Vagina (tissue), 2 donors: ENCODE measurements at regions not wholly inside any gene's neighbourhood (a gene's known extent, or its start where the extent isn't known, plus 50 kb on each side); places are given as distances from the start of the nearest gene placed in this dataset.

Experiments used
- DNase-seq, 2 donors: peaks; one replicate each; pipeline ENCODE4 v3.0.0-alpha.2; 2017; ENCODE audit errors: extremely low spot score in 2 of 2
- H3K27ac ChIP-seq: fragments of 200-600 bp; sonication (generic); one replicate; pipeline ENCODE4 v1.5.1; 2019
- H3K27me3 ChIP-seq: fragments of 200-600 bp; sonication (generic); one replicate; pipeline ENCODE4 v1.5.1; 2019
- H3K36me3 ChIP-seq, 2 donors: fragments of 200-600 bp; sonication (generic); one replicate each; pipeline ENCODE4 v1.5.1; 2017 to 2019
- H3K4me1 ChIP-seq: fragments of 200-600 bp; sonication (generic); one replicate; pipeline ENCODE4 v1.5.1; 2019
- H3K4me3 ChIP-seq, 2 donors: fragments of 200-600 bp; sonication (generic); 1 replicate in 1 of 2; 2 replicates in 1 of 2; pipeline ENCODE4 v1.5.1; 2016 to 2019
- H3K9me3 ChIP-seq: fragments of 200-600 bp; sonication (generic); one replicate; pipeline ENCODE4 v1.5.1; 2019
- CTCF ChIP-seq, 3 experiments: fragments of 450-650 bp in 2 of 3; fragments of 200-600 bp in 1 of 3; sonication (generic) in 1 of 3; IDR thresholded peaks; one replicate each; pipeline ENCODE4 v1.5.1; 2017 to 2019; ENCODE audit warnings: antibody characterized with exemption in 3 of 3, mild to moderate bottlenecking in 2 of 3, moderate library complexity in 2 of 3
- POLR2A ChIP-seq, 2 donors: fragments of 450-650 bp; IDR thresholded peaks; one replicate each; pipeline ENCODE4 v1.6.1; 2017; ENCODE audit warnings: antibody characterized with exemption in 2 of 2, mild to moderate bottlenecking in 2 of 2, moderate library complexity in 2 of 2
- POLR2AphosphoS5 ChIP-seq, 2 donors: sonication (generic); formaldehyde crosslinking; IDR thresholded peaks; one replicate each; pipeline ENCODE4 v1.9.0; 2017; ENCODE audit warnings: antibody characterized with exemption in 2 of 2, mild to moderate bottlenecking in 2 of 2, low read depth in 1 of 2; ENCODE audit not compliant: insufficient read depth in 1 of 2
- intact Hi-C: fragments of 100-400 bp; cut with DNase I; formaldehyde crosslinking; loops from one replicate; pipeline ENCODE4 v1.15.1; 2023

GRCh38 chr13:74046431-74046830, 87.8 kb downstream of the KLF12 start:
- no peak overlapping the region for H3K4me3 ChIP-seq
- H3K27me3 ChIP-seq: no peaks in the 10 kb centered on the region
- H3K27ac ChIP-seq: no peak overlapping the region
- no peak for TF ChIP-seq CTCF (IDR thresholded peaks at IDR 0.05)
- H3K4me1 ChIP-seq: peaks cover 6% of the 10 kb centered on the region
- intact Hi-C loops: loop anchor here (5.0 kb wide), 1 partner anchor 984 kb away; no protein-coding TSS in a partner anchor
- DNase-seq: no peak
- no peaks in the 10 kb centered on the region for H3K9me3 ChIP-seq
- no peaks in the 10 kb centered on the region for H3K36me3 ChIP-seq

GRCh38 chr13:74045583-74045982, 88.6 kb downstream of the KLF12 start:
- intact Hi-C loops: loop anchor here (5.0 kb wide), 1 partner anchor 983 kb away; no protein-coding TSS in a partner anchor
- Histone ChIP-seq H3K36me3 (no peaks in the 10 kb centered on the region), H3K27me3 (no peaks in the 10 kb centered on the region), H3K9me3 (no peaks in the 10 kb centered on the region), H3K27ac (no peak overlapping the region), H3K4me1 (peaks cover 7% of the 10 kb centered on the region), H3K4me3 (no peak overlapping the region)
- no peak for DNase-seq
- TF ChIP-seq POLR2AphosphoS5 (IDR thresholded peaks at IDR 0.05; ENCODE audit: insufficient read depth in 1 of 2, low read depth in 1 of 2): no peak
- no peak for TF ChIP-seq POLR2A (IDR thresholded peaks at IDR 0.05)
- TF ChIP-seq CTCF (IDR thresholded peaks at IDR 0.05): no peak

- Histone ChIP-seq H3K4me3 (no peak overlapping the region), H3K27ac (no peak overlapping the region), H3K27me3 (no peaks in the 10 kb centered on the region), H3K36me3 (no peaks in the 10 kb centered on the region), H3K4me1 (peaks cover 12% of the 10 kb centered on the region), H3K9me3 (no peaks in the 10 kb centered on the region)
- TF ChIP-seq CTCF (IDR thresholded peaks at IDR 0.05): no peak
- no peak for DNase-seq
- intact Hi-C loops: no loop called here
These were observed 91.0 kb downstream of the KLF12 start for GRCh38 chr13:74043237-74043636.

GRCh38 chr13:74040200-74040599, 94.0 kb downstream of the KLF12 start:
- Histone ChIP-seq H3K4me1 (peaks cover 6% of the 10 kb centered on the region), H3K9me3 (no peaks in the 10 kb centered on the region), H3K36me3 (no peaks in the 10 kb centered on the region), H3K4me3 (no peak overlapping the region), H3K27ac (no peak overlapping the region), H3K27me3 (no peaks in the 10 kb centered on the region)
- TF ChIP-seq CTCF (IDR thresholded peaks at IDR 0.05) (no peak), POLR2A (IDR thresholded peaks at IDR 0.05) (no peak), POLR2AphosphoS5 (IDR thresholded peaks at IDR 0.05; ENCODE audit: insufficient read depth in 1 of 2, low read depth in 1 of 2) (no peak)
- intact Hi-C loops: no loop called here
- no peak for DNase-seq

GRCh38 chr13:74039667-74040066, 94.5 kb downstream of the KLF12 start:
- H3K4me3 ChIP-seq: no peak overlapping the region
- DNase-seq: no peak
- H3K27me3 ChIP-seq: no peaks in the 10 kb centered on the region
- intact Hi-C loops: no loop called here
- TF ChIP-seq CTCF (IDR thresholded peaks at IDR 0.05) (no peak), POLR2AphosphoS5 (IDR thresholded peaks at IDR 0.05; ENCODE audit: insufficient read depth in 1 of 2, low read depth in 1 of 2) (no peak), POLR2A (IDR thresholded peaks at IDR 0.05) (no peak)
- H3K36me3 ChIP-seq: no peaks in the 10 kb centered on the region
- no peak overlapping the region for H3K27ac ChIP-seq
- H3K9me3 ChIP-seq: no peaks in the 10 kb centered on the region
- H3K4me1 ChIP-seq: peaks cover 6% of the 10 kb centered on the region
